H9 (cell line): ENCODE measurements at regions not wholly inside any gene's neighbourhood (a gene's known extent, or its start where the extent isn't known, plus 50 kb on each side); places are given as distances from the start of the nearest gene placed in this dataset.

Experiments used
- DNase-seq: peaks from one replicate; pipeline ENCODE4 v3.0.0-alpha.2; 2017
- H2AFZ ChIP-seq: one replicate; pipeline ENCODE4 v1.6.1; 2013; ENCODE audit warnings: mild to moderate bottlenecking, low read length, control low read depth, moderate library complexity
- H2AK5ac ChIP-seq: 2 replicates; pipeline ENCODE4 v1.6.1; 2013; ENCODE audit warnings: low read length, control low read depth, mixed read lengths; ENCODE audit not compliant: insufficient read length
- H2BK120ac ChIP-seq: one replicate; pipeline ENCODE4 v1.6.1; 2013; ENCODE audit warnings: low read depth, mild to moderate bottlenecking, low read length, control low read depth, inconsistent platforms; ENCODE audit not compliant: poor library complexity, severe bottlenecking
- H2BK12ac ChIP-seq: 2 replicates; pipeline ENCODE4 v1.6.1; 2013; ENCODE audit warnings: low read length, control low read depth, mixed read lengths, low read depth; ENCODE audit not compliant: insufficient read length
- H2BK15ac ChIP-seq: 2 replicates; pipeline ENCODE4 v1.6.1; 2013; ENCODE audit warnings: low read depth, low read length, control low read depth
- H2BK20ac ChIP-seq: one replicate; pipeline ENCODE4 v1.6.1; 2013; ENCODE audit warnings: low read depth, mild to moderate bottlenecking, low read length, control low read depth, inconsistent platforms; ENCODE audit not compliant: poor library complexity, severe bottlenecking
- H2BK5ac ChIP-seq: 2 replicates; pipeline ENCODE4 v1.6.1; 2013; ENCODE audit warnings: low read length, control low read depth, mixed read lengths; ENCODE audit not compliant: insufficient read length
- H3K14ac ChIP-seq: 2 replicates; pipeline ENCODE4 v1.6.1; 2013; ENCODE audit warnings: low read length, control low read depth; ENCODE audit not compliant: insufficient read depth
- H3K18ac ChIP-seq: 2 replicates; pipeline ENCODE4 v1.6.1; 2013; ENCODE audit warnings: low read depth, mild to moderate bottlenecking, mixed read lengths, low read length, control low read depth; ENCODE audit not compliant: insufficient read length
- H3K23ac ChIP-seq: 2 replicates; pipeline ENCODE4 v1.6.1; 2013; ENCODE audit warnings: low read length, control low read depth, mixed read lengths, low read depth; ENCODE audit not compliant: insufficient read length
- H3K23me2 ChIP-seq: 2 replicates; pipeline ENCODE4 v1.6.1; 2013; ENCODE audit warnings: low read depth, mild to moderate bottlenecking, mixed read lengths, low read length, control low read depth; ENCODE audit not compliant: insufficient read length, poor library complexity, severe bottlenecking
- H3K27ac ChIP-seq: 2 replicates; pipeline ENCODE4 v1.5.1; 2013; ENCODE audit warnings: low read length, control low read depth, mixed read lengths, low read depth; ENCODE audit not compliant: insufficient read length
- H3K27me3 ChIP-seq: 2 replicates; pipeline ENCODE4 v1.6.1; 2013; ENCODE audit warnings: low read length, control low read depth, inconsistent platforms; ENCODE audit not compliant: insufficient read depth
- H3K4ac ChIP-seq: 2 replicates; pipeline ENCODE4 v1.6.1; 2013; ENCODE audit warnings: low read depth, mild to moderate bottlenecking, control low read depth, inconsistent platforms, low read length, moderate library complexity
- H3K4me1 ChIP-seq: 2 replicates; pipeline ENCODE4 v1.6.1; 2013; ENCODE audit warnings: low read length, control low read depth, inconsistent platforms; ENCODE audit not compliant: insufficient read depth
- H3K4me2 ChIP-seq: 2 replicates; pipeline ENCODE4 v1.6.1; 2013; ENCODE audit warnings: low read length, control low read depth, mixed read lengths; ENCODE audit not compliant: insufficient read length, insufficient read depth
- H3K56ac ChIP-seq: 2 replicates; pipeline ENCODE4 v1.6.1; 2013; ENCODE audit warnings: low read depth, mild to moderate bottlenecking, mixed read lengths, low read length, control low read depth; ENCODE audit not compliant: insufficient read length
- H3K79me1 ChIP-seq: 2 replicates; pipeline ENCODE4 v1.6.1; 2013; ENCODE audit warnings: low read depth, mild to moderate bottlenecking, moderate library complexity, low read length, control low read depth, inconsistent platforms; ENCODE audit not compliant: insufficient read depth, poor library complexity, severe bottlenecking
- H3K79me2 ChIP-seq: 2 replicates; pipeline ENCODE4 v1.6.1; 2013; ENCODE audit warnings: low read length, control low read depth, inconsistent platforms; ENCODE audit not compliant: insufficient read depth
- H3K9ac ChIP-seq: 2 replicates; pipeline ENCODE4 v1.6.1; 2013; ENCODE audit warnings: low read length, control low read depth, mixed read lengths; ENCODE audit not compliant: insufficient read length; ENCODE audit errors: extremely low read depth
- H3K9me3 ChIP-seq: one replicate; pipeline ENCODE4 v1.6.1; 2013; ENCODE audit warnings: low read depth, low read length, inconsistent platforms; ENCODE audit not compliant: control insufficient read depth
- H3T11ph ChIP-seq: one replicate; pipeline ENCODE4 v1.6.1; 2013; ENCODE audit warnings: mild to moderate bottlenecking, low read length, control low read depth, inconsistent platforms
- H4K20me1 ChIP-seq: one replicate; pipeline ENCODE4 v1.6.1; 2013; ENCODE audit not compliant: control insufficient read depth, insufficient read length, insufficient read depth
- H4K5ac ChIP-seq: 2 replicates; pipeline ENCODE4 v1.6.1; 2013; ENCODE audit warnings: low read depth, mild to moderate bottlenecking, mixed read lengths, low read length, control low read depth; ENCODE audit not compliant: insufficient read length
- H4K8ac ChIP-seq: replicated peaks from 2 replicates; pipeline ENCODE4 v1.6.1; 2013; ENCODE audit warnings: low read length, control low read depth, mixed read lengths, low read depth; ENCODE audit not compliant: insufficient read length
- H4K91ac ChIP-seq: 2 replicates; pipeline ENCODE4 v1.6.1; 2013; ENCODE audit warnings: low read depth, mild to moderate bottlenecking, moderate library complexity, mixed read lengths, low read length, control low read depth; ENCODE audit not compliant: insufficient read length
- H3K27ac Mint-ChIP-seq, 3 experiments: 2 replicates in 2 of 3; 3 replicates in 1 of 3; pipeline ENCODE4 v1.8.0; 2020 to 2021; ENCODE audit warnings: mixed read lengths in 3 of 3, mild to moderate bottlenecking in 1 of 3, moderate library complexity in 1 of 3
- H3K27me3 Mint-ChIP-seq: 2 replicates; pipeline ENCODE4 v1.8.0; 2021; ENCODE audit warnings: low read depth, mild to moderate bottlenecking, moderate library complexity, mixed read lengths
- H3K36me3 Mint-ChIP-seq, 3 experiments: 2 replicates in 2 of 3; 3 replicates in 1 of 3; pipeline ENCODE4 v1.8.0; 2020 to 2021; ENCODE audit warnings: low read depth in 3 of 3, mixed read lengths in 3 of 3; ENCODE audit not compliant: insufficient read depth in 1 of 3
- H3K4me1 Mint-ChIP-seq, 2 experiments: 2 replicates each; pipeline ENCODE4 v1.8.0; 2020; ENCODE audit warnings: mixed read lengths in 2 of 2
- H3K4me3 Mint-ChIP-seq, 2 experiments: 2 replicates in 1 of 2; 3 replicates in 1 of 2; pipeline ENCODE4 v1.8.0; 2020 to 2021; ENCODE audit warnings: mild to moderate bottlenecking in 2 of 2, mixed read lengths in 2 of 2, moderate library complexity in 1 of 2
- H3K9me3 Mint-ChIP-seq, 2 experiments: 2 replicates in 1 of 2; 3 replicates in 1 of 2; pipeline ENCODE4 v1.8.0; 2020; ENCODE audit warnings: mild to moderate bottlenecking in 2 of 2, mixed read lengths in 2 of 2, moderate library complexity in 1 of 2
- CTCF ChIP-seq: fragments of 200-600 bp; sonication (generic); conservative IDR thresholded peaks from 3 replicates; pipeline ENCODE4 v1.8.0; 2021; ENCODE audit warnings: antibody characterized with exemption, mild to moderate bottlenecking
- WGBS: extraction: QIAGEN DNeasy Blood & Tissue Kit; methylation state at CpG from one replicate; pipeline ENCODE4 v1.1.7; 2013; ENCODE audit warnings: missing lambda C conversion rate, low lambda C conversion rate, mixed read lengths; ENCODE audit not compliant: insufficient read length; ENCODE audit errors: extremely low coverage; 5-methylcytosine and 5-hydroxymethylcytosine counted together

GRCh38 chr10:105698592-105698991 lies 1057.5 kb downstream of the SORCS3 start:
- no peak for TF ChIP-seq CTCF
- WGBS: no CpG with 5 or more reads among the region's 2 CpGs

More at GRCh38 chr10:105698592-105698991, 1057.5 kb downstream of the SORCS3 start:
- Histone ChIP-seq H3K23me2 (no peaks in the 10 kb centered on the region), H4K5ac (no peak overlapping the region), H3K9ac (no peak overlapping the region), H3K79me2 (no peaks in the 10 kb centered on the region), H3K4me2 (no peak overlapping the region), H4K8ac (no peak overlapping the region), H2BK5ac (no peak overlapping the region), H3K4me1 (peaks cover 3% of the 10 kb centered on the region; the same call in 1 of the 2 replicates), H3K4ac (no peak overlapping the region), H4K91ac (no peak overlapping the region), H3K27ac (no peak overlapping the region), H3K14ac (no peak overlapping the region), H3K56ac (no peak overlapping the region), H2BK12ac (no peak overlapping the region), H3K18ac (no peak overlapping the region), H2BK15ac (no peak overlapping the region), H3K9me3 (no peaks in the 10 kb centered on the region), H3K27me3 (peaks cover 4% of the 10 kb centered on the region; the same call in 1 of the 2 replicates), H2AFZ (no peak overlapping the region), H3K79me1 (no peaks in the 10 kb centered on the region), H2BK20ac (no peak overlapping the region), H4K20me1 (no peaks in the 10 kb centered on the region), H2AK5ac (no peak overlapping the region), H2BK120ac (no peak overlapping the region), H3K23ac (no peak overlapping the region), H3T11ph (no peak overlapping the region)
- Mint-ChIP-seq H3K4me3 (no peak overlapping the region), H3K4me1 (peaks cover 20% of the 10 kb centered on the region in 2 experiments), H3K27me3 (peaks cover 57% of the 10 kb centered on the region), H3K27ac (no peak overlapping the region), H3K36me3 (no peaks in the 10 kb centered on the region), H3K9me3 (no peaks in the 10 kb centered on the region; a peak in 1 of 5 replicates)
- no peak for DNase-seq
